HT1080 (cell line): ENCODE measurements at regions not wholly inside any gene's neighbourhood (a gene's known extent, or its start where the extent isn't known, plus 50 kb on each side); places are given as distances from the start of the nearest gene placed in this dataset. TPM values are rescaled to one million over a fixed set of nuclear protein-coding genes. Genes with fewer than 3 reads are reported as not detected.
A peak's percentile ranks its signal among the peaks of the same experiment; 100 is the strongest.

Experiments
- small RNA-seq: library from RNA; depleted of rRNA; stranded (forward); fragments of <200 nt; gene quantifications from one replicate; pipeline ENCODE3, GENCODE V24; 2014

Small RNA genes in the stretch of these regions (small RNA-seq; reads per million reads assigned to genes)
- 0.27 reads per million, percentile 24 among the genes with 10 or more reads in this experiment for gene RF00096
- not detected for gene RN7SKP251
- not detected for gene VWA8P1
